Prostate gland (tissue), 2 donors: ENCODE measurements at regions not wholly inside any gene's neighbourhood (a gene's known extent, or its start where the extent isn't known, plus 50 kb on each side); places are given as distances from the start of the nearest gene placed in this dataset.

Experiments
- DNase-seq: peaks from one replicate; pipeline ENCODE4 v3.0.0-alpha.2; 2019; ENCODE audit warnings: low spot score
- H3K27ac ChIP-seq, 2 donors: fragments of 200-600 bp; sonication (generic); 2 replicates each; pipeline ENCODE4 v1.5.1; 2017 to 2019
- H3K27me3 ChIP-seq: fragments of 200-600 bp; sonication (generic); replicated peaks from 2 replicates; pipeline ENCODE4 v1.5.1; 2019; ENCODE audit not compliant: insufficient read depth
- H3K36me3 ChIP-seq, 2 donors: fragments of 200-600 bp; sonication (generic); 1 replicate in 1 of 2; 2 replicates in 1 of 2; pipeline versions ENCODE4 v1.5.1 to v1.8.1; 2017 to 2019
- H3K4me1 ChIP-seq: fragments of 200-600 bp; sonication (generic); replicated peaks from 2 replicates; pipeline ENCODE4 v1.5.1; 2019
- H3K4me3 ChIP-seq, 2 donors: fragments of 200-600 bp; sonication (generic); 2 replicates each; pipeline ENCODE4 v1.5.1; 2017 to 2019
- H3K9me3 ChIP-seq: fragments of 200-600 bp; sonication (generic); 2 replicates; pipeline ENCODE4 v1.5.1; 2017
- POLR2A ChIP-seq: fragments of 450-650 bp; IDR thresholded peaks from one replicate; pipeline ENCODE4 v1.6.1; 2016; ENCODE audit warnings: antibody characterized with exemption, mild to moderate bottlenecking
- POLR2AphosphoS5 ChIP-seq: sonication (generic); formaldehyde crosslinking; IDR thresholded peaks from one replicate; pipeline ENCODE4 v1.6.1; 2017; ENCODE audit warnings: antibody characterized with exemption
- WGBS: methylation state at CpG from one replicate; pipeline ENCODE4 v1.1.5; 2018; 5-methylcytosine and 5-hydroxymethylcytosine counted together
- intact Hi-C: fragments of 100-400 bp; cut with DNase I; formaldehyde crosslinking; loops from one replicate; pipeline ENCODE4 v1.14.2; 2022
- TF ChIP-seq, protein P1 (sequence below), 4 experiments: fragments of 200-600 bp in 2 of 4; fragments of 450-650 bp in 2 of 4; sonication (generic) in 2 of 4; IDR thresholded peaks; 1 replicate in 3 of 4; 2 replicates in 1 of 4; pipeline ENCODE4 v1.5.1; 2016 to 2019; ENCODE audit warnings: antibody characterized with exemption in 4 of 4, mild to moderate bottlenecking in 2 of 4, moderate library complexity in 2 of 4

DNA sequence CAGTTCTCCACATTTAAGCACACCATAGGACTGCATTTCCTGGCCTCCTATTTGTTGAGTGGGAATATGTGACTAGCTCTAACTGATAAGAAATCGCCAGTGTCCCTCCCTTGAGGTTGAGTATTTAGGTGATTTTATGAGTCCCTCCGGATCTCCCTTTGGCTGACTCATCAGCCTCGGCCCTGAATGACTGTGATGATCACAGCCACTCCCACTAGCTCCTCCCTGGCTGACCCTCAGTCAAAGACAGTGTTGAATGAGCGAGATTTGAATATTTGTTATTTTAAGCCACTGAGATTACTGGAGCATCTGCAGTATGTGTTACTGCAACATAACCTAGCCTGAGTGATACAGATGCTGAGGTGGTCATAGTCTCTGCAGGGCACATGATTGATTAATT lies 515.3 kb downstream of the EPHB1 start:
- Histone ChIP-seq H3K27me3 (no peaks in the 10 kb centered on the region), H3K4me1 (no peaks in the 10 kb centered on the region), H3K27ac (no peak overlapping the region), H3K9me3 (no peaks in the 10 kb centered on the region), H3K36me3 (no peaks in the 10 kb centered on the region), H3K4me3 (no peak overlapping the region)
- no peak for TF ChIP-seq POLR2A
- TF ChIP-seq, protein P1, sequence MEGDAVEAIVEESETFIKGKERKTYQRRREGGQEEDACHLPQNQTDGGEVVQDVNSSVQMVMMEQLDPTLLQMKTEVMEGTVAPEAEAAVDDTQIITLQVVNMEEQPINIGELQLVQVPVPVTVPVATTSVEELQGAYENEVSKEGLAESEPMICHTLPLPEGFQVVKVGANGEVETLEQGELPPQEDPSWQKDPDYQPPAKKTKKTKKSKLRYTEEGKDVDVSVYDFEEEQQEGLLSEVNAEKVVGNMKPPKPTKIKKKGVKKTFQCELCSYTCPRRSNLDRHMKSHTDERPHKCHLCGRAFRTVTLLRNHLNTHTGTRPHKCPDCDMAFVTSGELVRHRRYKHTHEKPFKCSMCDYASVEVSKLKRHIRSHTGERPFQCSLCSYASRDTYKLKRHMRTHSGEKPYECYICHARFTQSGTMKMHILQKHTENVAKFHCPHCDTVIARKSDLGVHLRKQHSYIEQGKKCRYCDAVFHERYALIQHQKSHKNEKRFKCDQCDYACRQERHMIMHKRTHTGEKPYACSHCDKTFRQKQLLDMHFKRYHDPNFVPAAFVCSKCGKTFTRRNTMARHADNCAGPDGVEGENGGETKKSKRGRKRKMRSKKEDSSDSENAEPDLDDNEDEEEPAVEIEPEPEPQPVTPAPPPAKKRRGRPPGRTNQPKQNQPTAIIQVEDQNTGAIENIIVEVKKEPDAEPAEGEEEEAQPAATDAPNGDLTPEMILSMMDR (IDR thresholded peaks at IDR 0.05): no peak
- TF ChIP-seq POLR2AphosphoS5: no peak
- intact Hi-C loops: no loop called here
- 21% methylated on average over 4 of the region's 4 CpGs for WGBS
- no peak for DNase-seq

DNA sequence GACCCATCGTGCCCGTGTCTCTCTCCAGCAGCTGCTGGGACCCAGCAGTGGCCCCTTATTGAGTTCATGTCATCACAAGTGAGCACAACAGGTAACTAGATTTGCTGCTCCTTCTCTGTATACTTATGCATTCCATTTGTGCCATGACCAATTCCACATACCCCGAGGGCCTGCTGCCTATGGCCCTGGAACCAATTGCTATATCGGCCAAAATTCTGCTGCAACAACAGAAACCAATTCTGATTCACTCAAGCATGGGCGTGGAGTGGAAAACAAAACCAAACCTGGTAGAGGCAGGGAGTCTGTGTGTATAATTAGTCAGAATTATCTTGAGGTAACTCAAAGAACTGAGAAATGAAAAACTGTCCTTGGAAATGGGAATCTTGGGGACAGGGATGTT lies 516.6 kb downstream of the EPHB1 start:
- WGBS: 75% methylated on average over 5 of the region's 5 CpGs
- no peak for DNase-seq
- intact Hi-C loops: no loop called here

DNA sequence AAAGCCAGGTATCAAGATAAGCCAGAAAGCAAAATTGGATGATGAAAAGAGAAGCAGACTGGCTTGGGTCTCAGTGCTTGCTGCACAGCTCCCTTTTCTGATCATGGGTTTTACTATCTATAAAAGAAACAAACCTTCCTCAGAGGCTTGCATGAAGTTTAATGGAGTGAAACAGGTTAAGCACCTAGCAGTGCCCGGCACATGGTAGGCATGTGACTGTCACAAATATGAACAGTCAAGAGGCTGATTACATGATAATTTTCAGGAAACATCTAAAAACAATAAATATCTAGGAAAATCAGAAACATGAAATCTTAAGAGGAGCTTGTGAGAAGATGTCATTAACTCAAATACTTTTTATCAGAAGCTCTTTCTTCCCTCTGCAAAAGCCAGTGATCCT lies 519.2 kb downstream of the EPHB1 start:
- Histone ChIP-seq H3K4me1 (no peaks in the 10 kb centered on the region), H3K36me3 (no peaks in the 10 kb centered on the region), H3K27ac (no peak overlapping the region), H3K4me3 (no peak overlapping the region), H3K9me3 (no peaks in the 10 kb centered on the region), H3K27me3 (no peaks in the 10 kb centered on the region)
- no peak for DNase-seq
- TF ChIP-seq POLR2A (no peak), POLR2AphosphoS5 (no peak)
- TF ChIP-seq, protein P1 (IDR thresholded peaks at IDR 0.05): no peak
- intact Hi-C loops: no loop called here
- WGBS: 42% methylated on average over 1 of the region's 1 CpG

More for the DNA sequence above, 516.6 kb downstream of the EPHB1 start:
- Histone ChIP-seq H3K27ac (no peak overlapping the region), H3K9me3 (no peaks in the 10 kb centered on the region), H3K27me3 (no peaks in the 10 kb centered on the region), H3K4me3 (no peak overlapping the region), H3K36me3 (no peaks in the 10 kb centered on the region), H3K4me1 (no peaks in the 10 kb centered on the region)
- TF ChIP-seq POLR2AphosphoS5: no peak
- TF ChIP-seq, protein P1 (IDR thresholded peaks at IDR 0.05): no peak
- TF ChIP-seq POLR2A: no peak

DNA sequence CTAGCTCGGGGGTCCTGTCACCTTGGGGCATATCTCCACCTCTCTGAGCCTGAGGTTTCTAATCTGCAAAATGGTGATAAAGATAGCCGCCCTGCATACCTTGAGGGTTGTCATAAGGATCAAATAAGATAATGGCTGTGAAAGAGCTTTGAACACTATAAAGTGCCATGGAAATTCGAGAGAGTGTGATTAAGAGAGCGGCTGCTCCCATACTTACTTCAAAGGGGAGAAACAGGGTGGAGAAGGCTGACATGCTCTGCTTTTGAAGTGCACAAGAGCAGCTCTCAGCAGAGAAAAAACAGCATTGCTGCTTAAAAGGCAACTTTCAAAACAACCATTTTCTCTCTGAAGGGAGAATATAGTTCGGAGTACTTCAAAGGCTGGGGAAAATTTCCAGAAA lies 529.2 kb downstream of the EPHB1 start:
- Histone ChIP-seq H3K4me3 (no peak overlapping the region), H3K27ac (no peak overlapping the region), H3K4me1 (no peaks in the 10 kb centered on the region), H3K9me3 (no peaks in the 10 kb centered on the region), H3K27me3 (no peaks in the 10 kb centered on the region), H3K36me3 (no peaks in the 10 kb centered on the region)
- DNase-seq: no peak
- TF ChIP-seq POLR2A: no peak
- no peak for TF ChIP-seq POLR2AphosphoS5
- TF ChIP-seq, protein P1 (IDR thresholded peaks at IDR 0.05): no peak
- intact Hi-C loops: no loop called here
- 34% methylated on average over 5 of the region's 5 CpGs for WGBS

DNA sequence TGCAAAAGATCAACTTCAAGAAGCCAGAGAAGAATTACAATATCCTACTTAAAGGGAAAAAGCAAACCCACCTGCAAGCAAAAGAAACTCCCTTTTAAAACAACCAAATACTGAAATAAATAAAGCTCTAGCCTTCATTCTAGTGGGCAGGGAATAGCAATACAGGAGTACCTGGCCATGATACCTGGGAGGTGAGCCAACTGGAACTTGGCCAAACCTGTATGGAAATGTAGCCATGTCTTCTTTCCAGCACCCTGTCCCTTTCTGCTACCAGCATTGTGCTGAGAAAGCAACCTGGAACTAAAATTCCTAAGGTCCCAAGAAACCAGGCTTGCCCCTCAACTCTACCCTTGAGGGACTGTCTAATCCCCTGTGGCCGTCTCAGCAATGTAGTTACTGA lies 530.0 kb downstream of the EPHB1 start:
- Histone ChIP-seq H3K36me3 (no peaks in the 10 kb centered on the region), H3K27me3 (no peaks in the 10 kb centered on the region), H3K9me3 (no peaks in the 10 kb centered on the region), H3K4me1 (no peaks in the 10 kb centered on the region), H3K4me3 (no peak overlapping the region), H3K27ac (no peak overlapping the region)
- intact Hi-C loops: no loop called here
- TF ChIP-seq, protein P1 (IDR thresholded peaks at IDR 0.05): no peak
- no peak for TF ChIP-seq POLR2AphosphoS5
- TF ChIP-seq POLR2A: no peak
- no peak for DNase-seq
- 45% methylated on average over 1 of the region's 1 CpG for WGBS
